ENCODE measurements at regions not wholly inside any gene's neighbourhood (a gene's known extent, or its start where the extent isn't known, plus 50 kb on each side); places are given as distances from the start of the nearest gene placed in this dataset.

- no peak for DNase-seq (ENCODE audit: low read depth, low spot score)
These were observed 162.0 kb upstream of the PTCH1 start for GRCh38 chr9:95678759-95679158.

- no peak for DNase-seq (ENCODE audit: low read depth, low spot score)
These were observed 153.4 kb upstream of the PTCH1 start for GRCh38 chr9:95670122-95670521.

GRCh38 chr9:95669253-95669652 is 152.5 kb upstream of the PTCH1 start:
- DNase-seq (ENCODE audit: low read depth, low spot score): no peak

GRCh38 chr9:95667789-95668188 is 151.0 kb upstream of the PTCH1 start:
- DNase-seq (ENCODE audit: low read depth, low spot score): no peak

GRCh38 chr9:95666785-95667155 is 150.0 kb upstream of the PTCH1 start:
- DNase-seq (ENCODE audit: low read depth, low spot score): no peak

GRCh38 chr9:95666096-95666784 is 149.5 kb upstream of the PTCH1 start:
- no peak for DNase-seq (ENCODE audit: low read depth, low spot score)

GRCh38 chr9:95653246-95653645 is 136.5 kb upstream of the PTCH1 start:
- no peak for DNase-seq (ENCODE audit: low read depth, low spot score)

GRCh38 chr9:95650720-95651119 is 133.9 kb upstream of the PTCH1 start:
- no peak for DNase-seq (ENCODE audit: low read depth, low spot score)

- no peak for DNase-seq (ENCODE audit: low read depth, low spot score)
These were observed 133.0 kb upstream of the PTCH1 start for GRCh38 chr9:95649801-95650213.

GRCh38 chr9:95648225-95648624 is 131.5 kb upstream of the PTCH1 start:
- no peak for DNase-seq (ENCODE audit: low read depth, low spot score)

- DNase-seq (ENCODE audit: low read depth, low spot score): no peak
These were observed 129.2 kb upstream of the PTCH1 start for GRCh38 chr9:95645992-95646391.

GRCh38 chr9:95645579-95645978 is 128.8 kb upstream of the PTCH1 start:
- DNase-seq (ENCODE audit: low read depth, low spot score): no peak

- DNase-seq (ENCODE audit: low read depth, low spot score): no peak
These were observed 127.6 kb upstream of the PTCH1 start for GRCh38 chr9:95644377-95644776.

- DNase-seq (ENCODE audit: low read depth, low spot score): no peak
These were observed 126.8 kb upstream of the PTCH1 start for GRCh38 chr9:95643619-95644018.

- no peak for DNase-seq (ENCODE audit: low read depth, low spot score)
These were observed 125.4 kb upstream of the PTCH1 start for GRCh38 chr9:95642189-95642588.

GRCh38 chr9:95641586-95641985 is 124.8 kb upstream of the PTCH1 start:
- DNase-seq (ENCODE audit: low read depth, low spot score): no peak

- DNase-seq (ENCODE audit: low read depth, low spot score): no peak
These were observed 123.6 kb upstream of the PTCH1 start for GRCh38 chr9:95640336-95640735.

- no peak for DNase-seq (ENCODE audit: low read depth, low spot score)
These were observed 119.4 kb upstream of the PTCH1 start for GRCh38 chr9:95635986-95636671.

GRCh38 chr9:95634536-95634935 is 117.8 kb upstream of the PTCH1 start:
- DNase-seq (ENCODE audit: low read depth, low spot score): no peak

- DNase-seq (ENCODE audit: low read depth, low spot score): no peak
These were observed 117.3 kb upstream of the PTCH1 start for GRCh38 chr9:95634114-95634513.

- no peak for DNase-seq (ENCODE audit: low read depth, low spot score)
These were observed 112.8 kb upstream of the PTCH1 start for GRCh38 chr9:95629585-95629984.

GRCh38 chr9:95627802-95628201 is 111.0 kb upstream of the PTCH1 start:
- DNase-seq (ENCODE audit: low read depth, low spot score): no peak

- no peak for DNase-seq (ENCODE audit: low read depth, low spot score)
These were observed 110.3 kb upstream of the PTCH1 start for GRCh38 chr9:95626885-95627558.
